GM19438 (cell line): ENCODE measurements at regions not wholly inside any gene's neighbourhood (a gene's known extent, or its start where the extent isn't known, plus 50 kb on each side); places are given as distances from the start of the nearest gene placed in this dataset.

Experiments used
- ATAC-seq: cut with Tn5 transposase; IDR thresholded peaks from one replicate; pipeline ENCODE4 v1.9.1; 2021; ENCODE audit warnings: low read depth; ENCODE audit not compliant: unreplicated experiment

GRCh38 chr2:2935445-2936149 lies 442.0 kb downstream of the EIPR1 start:
- ATAC-seq, result no peak

- ATAC-seq, result no peak
Observed at GRCh38 chr2:2933426-2933825, 444.2 kb downstream of the EIPR1 start.

DNA sequence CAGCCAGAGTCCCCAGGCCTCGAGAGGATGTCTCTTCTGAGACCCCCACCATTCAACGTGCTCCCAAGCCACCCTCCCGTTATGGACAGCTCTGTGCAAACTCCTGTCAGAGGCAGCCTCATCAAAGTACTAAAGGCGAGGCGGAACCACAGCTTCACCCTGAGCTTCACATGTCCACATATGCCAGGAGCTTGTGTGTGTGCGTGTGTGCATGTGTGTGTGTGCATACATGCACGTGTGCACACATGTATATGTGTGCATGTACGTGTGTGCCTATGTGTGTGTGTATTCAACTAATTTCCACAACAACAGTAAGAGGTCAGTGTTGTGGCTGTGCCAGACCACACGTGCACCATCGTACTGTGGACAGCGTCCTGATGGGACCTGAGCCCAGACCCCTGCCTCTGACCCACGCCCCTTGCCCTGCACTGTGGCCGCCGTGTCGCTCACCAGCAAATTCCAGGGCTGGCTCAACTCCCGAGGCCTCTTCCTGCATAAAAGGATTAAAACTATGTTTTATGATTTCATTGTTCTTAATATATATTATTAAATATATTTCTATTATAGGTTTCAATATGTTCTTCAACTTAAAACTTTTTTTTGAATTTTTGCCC lies 444.8 kb downstream of the EIPR1 start:
- ATAC-seq, result no peak

- no peak for ATAC-seq
Observed at GRCh38 chr2:2932189-2932588, 445.4 kb downstream of the EIPR1 start.

- no peak for ATAC-seq
Observed at GRCh38 chr2:2931318-2932075, 446.1 kb downstream of the EIPR1 start.

DNA sequence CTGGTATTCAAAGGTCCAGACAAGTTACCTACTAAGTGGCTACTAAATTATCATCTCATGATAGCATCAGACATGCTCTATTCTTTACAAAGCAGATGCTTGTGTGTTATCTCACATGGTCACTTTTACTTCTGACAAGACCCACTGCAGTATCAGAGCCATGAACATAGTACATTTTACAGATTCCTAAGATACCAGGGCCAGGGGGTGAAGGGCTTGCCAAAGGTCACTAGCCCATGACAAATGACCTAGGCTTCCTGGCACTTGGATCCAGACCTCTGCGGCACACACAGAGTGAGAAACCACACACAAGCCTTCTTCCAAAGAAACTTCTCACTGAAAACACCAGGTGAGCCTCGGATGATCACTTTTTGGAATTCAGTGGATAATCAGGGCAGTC lies 446.8 kb downstream of the EIPR1 start:
- ATAC-seq, result no peak

- ATAC-seq, result no peak
Observed at GRCh38 chr2:2926858-2927175, 450.8 kb downstream of the EIPR1 start.

DNA sequence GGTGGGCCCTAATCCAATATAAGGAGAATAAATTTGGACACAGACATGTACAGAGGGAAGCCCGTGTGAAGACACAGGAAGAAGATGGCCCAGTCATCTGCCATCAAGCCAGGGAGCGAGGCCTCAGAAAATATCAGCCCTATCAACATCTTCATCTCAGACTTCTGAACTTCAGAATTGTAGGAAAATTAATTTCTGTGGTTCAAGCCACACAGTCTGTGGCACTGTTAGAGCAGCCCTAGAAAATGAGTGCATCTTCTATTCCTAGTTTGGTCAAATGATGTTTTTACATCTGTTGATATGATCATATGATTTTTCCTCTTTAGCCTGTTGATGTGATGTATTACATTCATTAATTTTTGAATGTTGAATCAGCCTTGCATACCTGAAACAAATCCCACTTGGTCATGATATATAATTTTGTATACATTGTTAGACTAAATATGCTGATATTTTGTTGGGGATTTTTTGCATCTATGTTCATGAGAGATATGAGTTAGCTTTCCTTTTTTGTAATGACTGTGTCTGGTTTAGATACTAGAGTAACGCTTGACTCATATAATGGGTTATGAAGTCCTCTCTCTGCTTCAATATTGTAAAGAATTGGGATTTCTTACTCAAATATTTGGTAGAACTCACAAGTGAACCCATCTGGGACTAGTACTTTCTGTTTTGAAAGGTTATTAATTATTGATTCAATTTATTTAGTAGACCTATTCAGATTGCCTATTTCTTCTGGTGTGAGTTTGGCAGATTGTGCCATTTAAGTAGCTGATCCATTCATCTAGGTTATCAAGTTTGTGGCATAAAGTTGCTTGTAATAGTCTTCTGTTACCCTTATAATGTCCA lies 451.4 kb downstream of the EIPR1 start:
- ATAC-seq, result no peak

GRCh38 chr2:2922156-2922555 lies 455.5 kb downstream of the EIPR1 start:
- no peak for ATAC-seq

- no peak for ATAC-seq
Observed at GRCh38 chr2:2921011-2921720, 456.5 kb downstream of the EIPR1 start.

DNA sequence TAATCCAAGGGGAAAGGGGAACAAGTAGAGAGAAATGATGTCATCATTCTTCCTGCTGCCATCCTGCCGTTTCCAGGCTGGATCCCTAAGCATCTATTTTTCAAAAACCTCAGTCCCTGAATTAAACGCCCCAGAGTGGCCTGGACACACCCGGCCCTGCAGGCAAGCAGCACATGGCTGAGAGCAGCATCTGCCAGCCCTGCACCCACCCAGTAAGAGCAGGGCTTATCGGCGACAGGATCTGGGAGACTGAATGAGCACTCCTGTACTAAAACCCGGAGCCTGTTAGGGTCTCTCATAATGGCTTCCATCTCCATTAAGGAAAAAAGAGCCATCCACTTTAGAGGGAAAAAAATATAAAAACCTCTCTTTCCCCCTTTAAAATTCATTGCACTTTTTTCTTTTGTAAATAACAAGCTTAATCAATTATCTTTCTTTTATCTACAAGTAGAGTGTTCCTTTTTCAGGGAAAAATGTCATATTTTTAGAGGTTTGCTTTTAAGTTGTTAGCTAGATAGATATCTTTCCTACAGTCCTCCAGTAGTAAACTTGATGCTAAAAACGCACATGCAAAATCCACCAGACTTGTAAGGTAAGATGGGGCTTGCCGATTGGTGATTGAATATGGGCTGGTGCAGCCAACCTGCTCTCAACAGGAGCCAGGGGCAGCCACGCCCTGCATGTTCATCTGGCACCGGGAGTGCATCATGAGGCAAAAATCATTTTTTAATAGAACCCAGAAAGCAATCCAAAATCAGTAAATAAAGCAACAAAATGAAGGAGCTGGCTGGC lies 457.8 kb downstream of the EIPR1 start:
- ATAC-seq, result no peak

DNA sequence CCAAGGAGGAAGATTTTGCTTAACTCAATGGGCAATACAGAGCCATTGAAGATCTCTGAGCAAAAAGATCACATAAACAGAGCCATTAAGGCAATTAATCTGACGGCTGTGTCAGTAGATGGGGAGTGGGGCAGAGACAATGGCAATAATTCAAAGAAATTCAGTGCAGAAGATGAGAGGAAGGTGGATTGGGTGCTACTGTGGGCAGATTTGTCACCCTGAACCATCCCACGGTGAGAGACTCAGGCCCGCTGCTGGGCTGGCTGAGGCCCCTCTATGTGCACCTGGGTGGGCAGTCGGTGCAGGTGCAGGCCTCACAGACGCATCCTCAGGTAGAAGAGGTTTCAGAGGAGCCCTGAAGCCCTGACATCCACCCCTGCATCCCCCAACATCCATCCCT lies 458.6 kb downstream of the EIPR1 start:
- ATAC-seq, result no peak

DNA sequence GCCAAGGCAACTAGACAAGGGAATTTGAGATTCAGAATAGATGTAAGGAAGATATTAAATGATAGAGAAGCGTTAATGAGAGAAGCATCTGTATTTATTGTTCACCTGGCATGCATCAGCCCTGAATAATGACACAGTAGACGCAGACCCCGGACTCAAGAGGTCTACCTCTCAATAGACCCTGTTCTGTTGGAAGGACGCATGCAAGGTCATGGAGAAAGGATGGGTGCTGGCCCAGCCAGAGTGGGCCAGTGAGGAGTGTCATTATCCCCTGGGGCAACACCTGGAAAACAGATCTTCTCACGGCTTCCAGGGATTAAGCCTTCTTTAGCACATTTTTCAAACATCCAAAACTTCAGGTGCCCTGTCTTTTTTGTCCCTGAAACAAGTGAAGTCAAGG lies 461.0 kb downstream of the EIPR1 start:
- ATAC-seq, result no peak

GRCh38 chr2:2914252-2914651 lies 463.4 kb downstream of the EIPR1 start:
- no peak for ATAC-seq

GRCh38 chr2:2913601-2914120 lies 464.0 kb downstream of the EIPR1 start:
- ATAC-seq, result no peak

DNA sequence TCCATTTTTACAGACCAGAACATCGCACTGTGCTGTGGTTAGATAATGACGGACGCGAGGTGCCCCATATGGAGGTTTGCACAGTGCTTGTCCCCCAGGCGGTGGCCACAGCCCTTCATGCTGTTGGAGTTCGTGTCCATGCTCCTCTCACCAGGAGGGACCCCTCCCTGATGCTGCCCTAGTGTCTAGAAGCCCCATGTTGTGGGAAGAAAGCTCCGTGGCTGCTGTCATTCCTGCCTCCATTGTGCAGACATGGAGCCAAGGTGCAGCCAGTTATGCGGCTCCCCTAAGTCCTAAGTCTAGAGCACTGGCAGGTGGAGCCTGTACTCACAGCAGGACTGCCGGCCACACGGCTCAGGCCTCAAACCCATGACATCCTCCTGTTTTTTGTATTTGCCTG lies 464.9 kb downstream of the EIPR1 start:
- ATAC-seq, result no peak

DNA sequence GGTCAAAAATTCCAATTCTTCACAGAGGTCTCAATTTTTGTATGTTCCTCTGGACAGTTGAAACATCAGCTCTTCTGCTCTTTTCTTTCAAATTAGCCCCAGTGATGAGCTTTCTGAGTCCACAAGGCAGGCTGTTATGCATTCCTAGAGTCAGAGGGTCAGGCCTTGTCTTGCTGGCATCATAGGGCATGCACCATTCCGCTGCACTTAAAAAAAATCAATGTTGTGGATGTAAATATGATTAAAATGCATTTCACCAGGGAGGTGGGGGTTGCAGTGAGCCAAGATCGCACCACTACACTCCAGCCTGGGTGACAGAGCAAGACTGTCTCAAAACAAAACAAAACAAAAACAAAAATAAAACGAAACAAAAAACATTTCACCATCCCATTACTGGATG lies 465.3 kb downstream of the EIPR1 start:
- ATAC-seq, result no peak

DNA sequence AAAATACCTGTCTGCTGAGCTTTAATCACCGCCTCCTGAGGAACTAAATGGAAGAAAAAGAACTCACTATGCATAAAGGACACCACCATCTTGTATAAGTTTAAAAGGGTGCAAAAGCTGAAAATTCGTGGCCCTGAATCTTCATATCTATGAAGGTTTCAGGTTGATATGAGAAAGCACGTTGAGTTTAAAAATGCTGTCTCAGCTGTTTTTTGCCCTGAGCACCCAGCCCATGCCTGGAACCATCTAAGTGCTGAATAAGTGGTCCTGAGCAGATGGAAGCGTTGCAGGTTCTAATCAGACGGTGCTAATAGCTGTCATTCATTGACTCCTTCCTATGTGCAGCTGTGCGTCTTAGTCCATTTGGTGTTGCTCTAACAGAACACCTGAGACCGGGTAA lies 467.4 kb downstream of the EIPR1 start:
- ATAC-seq, result no peak
